SK-N-MC (cell line): ENCODE measurements at regions not wholly inside any gene's neighbourhood (a gene's known extent, or its start where the extent isn't known, plus 50 kb on each side); places are given as distances from the start of the nearest gene placed in this dataset.
A peak's percentile ranks its signal among the peaks of the same experiment; 100 is the strongest.

Source experiments
- DNase-seq: peaks from one replicate; pipeline ENCODE4 v3.0.0-alpha.2; 2011; ENCODE audit warnings: low read depth, low spot score
- H3K27ac ChIP-seq: fragments of 200-600 bp; sonication (generic); 2 replicates; pipeline ENCODE4 v1.5.1; 2016; ENCODE audit warnings: mixed run types
- H3K36me3 ChIP-seq: fragments of 200-600 bp; sonication (generic); 2 replicates; pipeline ENCODE4 v1.6.1; 2017; ENCODE audit warnings: antibody characterized with exemption, low read length, mixed read lengths; ENCODE audit not compliant: insufficient read depth
- H3K4me3 ChIP-seq: fragments of 200-600 bp; sonication (generic); 2 replicates; pipeline ENCODE4 v1.5.1; 2016
- H3K9ac ChIP-seq: fragments of 200-600 bp; sonication (generic); 2 replicates; pipeline ENCODE4 v1.8.0; 2017; ENCODE audit warnings: mixed run types, mixed read lengths; ENCODE audit not compliant: insufficient read length
- H3K9me3 ChIP-seq: fragments of 200-600 bp; sonication (generic); 2 replicates; pipeline ENCODE4 v1.6.1; 2017; ENCODE audit warnings: low read depth, mild to moderate bottlenecking, antibody characterized with exemption, low read length, moderate library complexity, mixed read lengths
- EZH2 ChIP-seq: fragments of 200-600 bp; sonication (generic); IDR thresholded peaks from one replicate; pipeline ENCODE4 v1.6.1; 2017; ENCODE audit warnings: antibody characterized with exemption
- FOXP2 ChIP-seq: optimal IDR thresholded peaks from 2 replicates; pipeline ENCODE3; 2011; ENCODE audit warnings: mild to moderate bottlenecking, moderate library complexity; ENCODE audit not compliant: insufficient read depth; ENCODE audit errors: extremely low read length, control extremely low read depth
- POLR2AphosphoS5 ChIP-seq: IDR thresholded peaks from 2 replicates; pipeline ENCODE4 v1.6.1; 2012; ENCODE audit warnings: mild to moderate bottlenecking, low read depth, low read length, borderline replicate concordance

GRCh38 chr5:93120051-93120450 lies 461.0 kb downstream of the NR2F1-AS1 start:
- no peaks in the 10 kb centered on the region for H3K9me3 ChIP-seq
- no peaks in the 10 kb centered on the region for H3K36me3 ChIP-seq
- TF ChIP-seq POLR2AphosphoS5: no peak
- no peak for TF ChIP-seq FOXP2
- TF ChIP-seq EZH2: no peak
- no peak overlapping the region for H3K9ac ChIP-seq
- H3K4me3 ChIP-seq: no peak overlapping the region
- no peak for DNase-seq
- H3K27ac ChIP-seq: no peak overlapping the region

GRCh38 chr5:93117751-93118531 lies 463.1 kb downstream of the NR2F1-AS1 start:
- no peak overlapping the region for H3K27ac ChIP-seq
- no peak overlapping the region for H3K4me3 ChIP-seq
- H3K9me3 ChIP-seq: no peaks in the 10 kb centered on the region
- H3K36me3 ChIP-seq: no peaks in the 10 kb centered on the region
- no peak overlapping the region for H3K9ac ChIP-seq
- DNase-seq: no peak
- no peak for TF ChIP-seq EZH2
- no peak for TF ChIP-seq POLR2AphosphoS5
- TF ChIP-seq FOXP2: no peak

GRCh38 chr5:93107805-93108520 lies 473.1 kb downstream of the NR2F1-AS1 start:
- no peak overlapping the region for H3K27ac ChIP-seq

GRCh38 chr5:93107141-93107540 lies 473.9 kb downstream of the NR2F1-AS1 start:
- H3K36me3 ChIP-seq: no peaks in the 10 kb centered on the region
- H3K27ac ChIP-seq: no peak overlapping the region
- no peak for DNase-seq
- no peaks in the 10 kb centered on the region for H3K9me3 ChIP-seq
- no peak overlapping the region for H3K4me3 ChIP-seq
- no peak overlapping the region for H3K9ac ChIP-seq
- no peak for TF ChIP-seq FOXP2
- no peak for TF ChIP-seq EZH2
- no peak for TF ChIP-seq POLR2AphosphoS5

More at GRCh38 chr5:93107805-93108520, 473.1 kb downstream of the NR2F1-AS1 start:
- no peak for TF ChIP-seq POLR2AphosphoS5
- TF ChIP-seq FOXP2: no peak
- TF ChIP-seq EZH2: no peak
- no peaks in the 10 kb centered on the region for H3K9me3 ChIP-seq
- no peaks in the 10 kb centered on the region for H3K36me3 ChIP-seq
- DNase-seq: no peak
- peak overlapping the region; percentile 28; the same call in 1 of the 2 replicates for H3K4me3 ChIP-seq
- H3K9ac ChIP-seq: peak overlapping the region; percentile 3

GRCh38 chr5:93101661-93102060 lies 479.4 kb downstream of the NR2F1-AS1 start:
- Histone ChIP-seq H3K4me3 (no peak overlapping the region), H3K9ac (no peak overlapping the region), H3K27ac (no peak overlapping the region), H3K9me3 (no peaks in the 10 kb centered on the region), H3K36me3 (no peaks in the 10 kb centered on the region)
- TF ChIP-seq POLR2AphosphoS5 (no peak), FOXP2 (no peak), EZH2 (no peak)
- no peak for DNase-seq

GRCh38 chr5:93100976-93101375 lies 480.0 kb downstream of the NR2F1-AS1 start:
- Histone ChIP-seq H3K9ac (no peak overlapping the region), H3K4me3 (no peak overlapping the region), H3K36me3 (no peaks in the 10 kb centered on the region), H3K27ac (no peak overlapping the region), H3K9me3 (no peaks in the 10 kb centered on the region)
- TF ChIP-seq POLR2AphosphoS5 (no peak), EZH2 (no peak)
- no peak for DNase-seq

GRCh38 chr5:93100428-93100827 lies 480.6 kb downstream of the NR2F1-AS1 start:
- TF ChIP-seq FOXP2 (no peak), POLR2AphosphoS5 (no peak), EZH2 (no peak)
- Histone ChIP-seq H3K36me3 (no peaks in the 10 kb centered on the region), H3K9ac (no peak overlapping the region), H3K9me3 (no peaks in the 10 kb centered on the region), H3K4me3 (no peak overlapping the region), H3K27ac (no peak overlapping the region)
- no peak for DNase-seq

- H3K9me3 ChIP-seq: no peaks in the 10 kb centered on the region
- H3K27ac ChIP-seq: no peak overlapping the region
- no peak for DNase-seq
- H3K9ac ChIP-seq: no peak overlapping the region
- TF ChIP-seq EZH2 (no peak), FOXP2 (no peak), POLR2AphosphoS5 (no peak)
- H3K4me3 ChIP-seq: no peak overlapping the region
- H3K36me3 ChIP-seq: no peaks in the 10 kb centered on the region
Observed at GRCh38 chr5:93099902-93100347, 481.1 kb downstream of the NR2F1-AS1 start.
